HG03066 (cell line): ENCODE measurements at regions not wholly inside any gene's neighbourhood (a gene's known extent, or its start where the extent isn't known, plus 50 kb on each side); places are given as distances from the start of the nearest gene placed in this dataset.

Experiments
- ATAC-seq: cut with Tn5 transposase; IDR thresholded peaks from one replicate; pipeline ENCODE4 v1.9.1; 2021; ENCODE audit warnings: low read depth; ENCODE audit not compliant: unreplicated experiment

GRCh38 chr20:24761220-24762065 is 187.6 kb upstream of the CST7 start:
- no peak for ATAC-seq

GRCh38 chr20:24762371-24762770 is 186.7 kb upstream of the CST7 start:
- ATAC-seq, result no peak

DNA sequence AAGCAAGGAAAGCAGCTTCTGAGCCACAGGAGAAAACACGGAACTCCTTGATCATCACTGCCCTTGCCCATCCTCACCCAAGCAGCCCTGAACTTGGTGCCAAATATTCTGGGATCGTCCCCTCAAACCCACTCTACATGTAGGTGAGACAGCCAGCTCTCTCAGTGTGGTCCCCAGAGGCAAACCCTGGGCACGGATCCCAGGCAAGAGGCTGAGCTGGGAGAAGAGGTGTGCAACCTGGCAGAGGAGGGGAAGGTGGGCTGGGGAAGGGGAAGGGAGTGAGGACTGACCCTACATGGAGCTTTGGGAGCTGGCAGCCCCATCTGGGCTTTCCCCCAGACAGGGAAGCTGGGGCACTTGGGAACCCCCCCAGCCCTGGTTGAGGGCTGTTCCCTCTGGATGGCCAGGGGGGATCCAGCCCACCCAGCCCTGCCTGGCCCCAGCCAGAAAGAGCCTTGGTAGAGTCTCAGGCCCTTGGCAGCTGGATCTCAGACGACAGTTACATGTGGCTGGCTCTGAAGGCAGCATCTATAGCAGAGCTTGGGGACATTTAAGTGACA is 186.2 kb upstream of the CST7 start:
- ATAC-seq, result no peak

DNA sequence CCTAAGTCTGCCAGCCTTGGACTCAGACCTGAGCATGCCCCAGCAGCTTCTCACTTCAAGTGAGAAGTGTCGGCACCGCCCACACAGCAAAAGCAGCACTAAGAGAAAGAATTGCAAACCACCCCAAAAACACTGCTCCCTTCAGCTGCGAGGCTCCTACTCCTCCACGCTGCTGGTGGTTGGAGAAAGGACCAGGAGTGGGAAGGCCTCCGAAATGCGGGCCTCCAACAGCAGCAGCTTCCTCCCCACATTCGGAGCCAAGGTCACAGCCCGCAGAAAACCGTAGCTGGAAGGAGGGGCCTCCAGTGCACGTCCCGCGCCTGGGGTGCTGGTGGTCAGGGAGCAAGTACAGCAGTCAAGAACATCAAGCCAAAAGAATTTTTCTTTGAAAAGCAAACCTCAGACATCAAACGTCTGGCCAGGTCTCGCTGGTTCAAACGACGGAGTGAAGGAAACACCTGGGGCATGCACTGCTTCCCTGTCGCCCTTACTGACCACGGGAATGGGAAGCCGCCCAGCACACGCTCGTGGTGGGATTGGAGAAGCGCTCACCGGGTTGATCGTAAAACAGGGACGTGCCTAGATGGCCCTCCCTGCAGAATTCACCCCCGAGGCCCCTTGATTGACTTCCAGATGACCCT is 185.6 kb upstream of the CST7 start:
- no peak for ATAC-seq

- no peak for ATAC-seq
These were observed 184.9 kb upstream of the CST7 start for GRCh38 chr20:24764027-24764793.

DNA sequence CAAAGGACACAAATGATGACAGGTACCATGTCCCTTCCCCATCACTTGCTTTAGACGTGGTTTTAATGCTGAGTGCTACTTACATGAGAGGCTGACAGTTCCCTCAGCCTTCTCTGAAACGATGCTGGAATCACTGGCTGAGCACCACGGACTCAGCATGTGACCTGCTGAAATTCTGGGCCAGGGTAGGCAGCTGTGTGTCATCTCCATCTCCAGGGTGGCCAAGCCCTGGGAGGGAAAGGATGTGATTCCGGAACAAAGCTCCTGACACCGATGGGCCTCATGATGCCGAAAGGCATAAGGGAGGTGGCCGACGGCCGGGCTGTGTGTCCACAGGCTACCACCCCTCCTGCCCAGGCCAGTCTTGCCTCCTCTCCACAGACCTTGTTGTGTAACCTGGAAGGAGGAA is 184.3 kb upstream of the CST7 start:
- no peak for ATAC-seq

DNA sequence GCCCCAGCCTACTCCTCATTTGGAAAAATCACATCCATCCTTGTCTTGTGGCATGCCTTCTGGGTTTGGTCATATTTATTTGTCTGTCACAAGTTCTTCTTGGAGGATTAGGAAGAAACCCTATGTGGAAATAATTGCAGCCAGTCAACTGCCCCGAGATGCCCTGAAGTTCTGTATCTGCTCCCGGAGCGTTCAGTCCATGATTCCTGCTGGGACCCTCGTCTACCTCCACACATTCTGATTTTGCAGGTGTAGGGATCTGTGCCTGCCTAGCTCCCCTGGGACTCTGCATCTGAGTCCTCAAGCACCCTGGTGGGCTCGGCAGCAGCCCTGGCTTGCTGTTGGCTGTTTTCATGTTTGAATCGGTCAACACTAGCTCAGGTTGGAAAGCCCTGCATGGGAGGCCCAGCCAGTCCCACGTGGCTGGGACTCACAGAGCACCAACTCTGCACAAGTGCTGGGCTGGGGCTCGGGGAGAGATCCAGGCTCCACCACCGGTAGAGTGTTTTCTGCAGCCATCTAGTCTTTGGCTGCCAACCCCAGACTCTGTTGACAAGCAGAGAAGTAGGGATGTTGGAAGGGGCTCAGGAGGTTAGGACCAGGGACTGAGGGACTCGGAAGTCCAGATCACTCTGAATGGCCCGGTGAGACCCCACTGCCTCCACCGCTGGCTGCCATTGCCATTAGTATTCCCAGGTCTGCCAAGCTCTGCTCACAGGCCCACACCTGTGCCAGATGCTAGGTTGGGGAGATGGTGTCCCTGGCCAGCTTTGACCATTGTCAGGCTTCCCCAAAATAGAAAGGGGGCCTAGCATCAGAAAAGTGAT is 183.5 kb upstream of the CST7 start:
- no peak for ATAC-seq

- no peak for ATAC-seq
These were observed 182.9 kb upstream of the CST7 start for GRCh38 chr20:24766143-24766527.

DNA sequence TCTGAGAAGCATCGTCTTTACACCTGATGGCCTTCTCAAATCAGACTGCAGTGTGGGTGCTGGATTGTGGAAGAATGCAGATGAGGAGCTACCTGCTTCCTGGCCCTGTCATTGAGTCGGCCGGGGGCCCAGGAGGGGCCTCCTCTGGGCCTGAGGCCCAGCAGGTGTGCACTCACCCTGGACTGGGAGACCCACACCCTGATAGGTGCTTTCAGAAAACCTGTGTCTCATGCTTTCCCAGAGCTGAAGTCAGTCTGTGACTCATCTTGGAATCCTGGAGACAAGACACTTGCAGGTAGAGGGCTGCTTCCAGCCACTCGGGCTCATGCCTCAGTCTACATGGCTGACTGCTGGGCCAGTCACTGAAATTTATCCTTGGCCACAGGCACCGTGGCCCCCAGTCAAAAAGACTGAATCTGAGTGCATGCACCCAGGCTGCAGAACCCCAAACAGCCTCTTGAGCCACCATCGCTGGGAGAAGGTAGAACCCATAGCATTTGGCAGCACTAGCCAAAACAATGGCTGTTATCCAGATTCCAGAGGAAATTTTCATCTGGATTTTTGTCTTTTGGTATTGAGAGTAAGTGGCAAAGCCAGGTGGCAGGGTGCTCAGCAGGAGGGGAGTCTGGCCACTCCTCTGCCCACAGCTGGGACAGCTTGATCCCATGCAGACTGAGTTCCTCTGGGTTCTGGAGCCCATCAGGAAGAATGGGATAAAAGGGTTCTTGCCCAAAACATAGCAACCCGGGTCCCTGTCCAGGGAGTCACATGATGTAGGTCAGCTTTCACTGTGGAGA is 182.0 kb upstream of the CST7 start:
- ATAC-seq, result no peak

- no peak for ATAC-seq
These were observed 181.4 kb upstream of the CST7 start for GRCh38 chr20:24767623-24768100.

- no peak for ATAC-seq
These were observed 180.8 kb upstream of the CST7 start for GRCh38 chr20:24768201-24768636.

DNA sequence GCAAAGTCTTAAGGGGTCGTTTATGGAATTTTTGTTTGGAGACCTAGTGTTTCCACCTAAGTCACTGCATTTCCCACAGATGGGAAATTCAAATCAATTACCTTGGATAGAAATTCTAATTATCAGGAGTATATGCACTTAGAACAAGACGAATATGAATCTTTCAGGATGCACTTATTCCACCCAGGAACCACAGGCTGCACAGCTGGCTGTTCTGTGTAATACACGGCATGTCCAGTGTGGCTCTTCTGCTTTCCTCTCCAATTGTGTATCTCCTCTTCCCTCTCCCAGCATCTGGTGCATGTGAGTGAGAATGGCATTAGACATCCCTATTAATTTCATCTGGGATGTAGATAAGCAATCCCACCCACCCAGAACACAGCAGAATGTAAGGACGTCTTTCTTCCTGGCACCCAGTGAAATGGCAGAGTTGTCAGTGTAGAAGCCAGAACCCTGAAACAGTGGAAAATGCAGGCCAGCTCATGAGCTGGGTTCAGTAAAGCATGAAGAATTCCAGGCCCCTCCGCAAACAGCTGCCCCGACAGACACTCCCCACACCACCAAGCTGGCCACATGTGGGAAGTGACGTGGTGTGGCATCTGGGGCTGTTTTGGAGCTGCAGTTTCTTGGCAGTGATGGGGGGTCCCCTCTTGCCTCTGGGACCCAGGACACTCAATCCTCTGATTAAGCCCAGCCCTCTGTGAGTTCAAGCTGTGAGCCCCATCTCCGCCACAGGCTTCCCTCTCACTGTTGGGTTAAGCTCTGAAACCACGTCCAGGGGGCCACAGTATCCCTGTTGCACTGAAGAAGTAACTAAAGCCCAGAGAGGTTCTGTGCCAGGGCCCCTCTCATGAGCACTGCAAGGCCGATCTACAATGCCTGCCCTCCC is 180.1 kb upstream of the CST7 start:
- ATAC-seq, result no peak

GRCh38 chr20:24769878-24770627 is 179.0 kb upstream of the CST7 start:
- no peak for ATAC-seq

DNA sequence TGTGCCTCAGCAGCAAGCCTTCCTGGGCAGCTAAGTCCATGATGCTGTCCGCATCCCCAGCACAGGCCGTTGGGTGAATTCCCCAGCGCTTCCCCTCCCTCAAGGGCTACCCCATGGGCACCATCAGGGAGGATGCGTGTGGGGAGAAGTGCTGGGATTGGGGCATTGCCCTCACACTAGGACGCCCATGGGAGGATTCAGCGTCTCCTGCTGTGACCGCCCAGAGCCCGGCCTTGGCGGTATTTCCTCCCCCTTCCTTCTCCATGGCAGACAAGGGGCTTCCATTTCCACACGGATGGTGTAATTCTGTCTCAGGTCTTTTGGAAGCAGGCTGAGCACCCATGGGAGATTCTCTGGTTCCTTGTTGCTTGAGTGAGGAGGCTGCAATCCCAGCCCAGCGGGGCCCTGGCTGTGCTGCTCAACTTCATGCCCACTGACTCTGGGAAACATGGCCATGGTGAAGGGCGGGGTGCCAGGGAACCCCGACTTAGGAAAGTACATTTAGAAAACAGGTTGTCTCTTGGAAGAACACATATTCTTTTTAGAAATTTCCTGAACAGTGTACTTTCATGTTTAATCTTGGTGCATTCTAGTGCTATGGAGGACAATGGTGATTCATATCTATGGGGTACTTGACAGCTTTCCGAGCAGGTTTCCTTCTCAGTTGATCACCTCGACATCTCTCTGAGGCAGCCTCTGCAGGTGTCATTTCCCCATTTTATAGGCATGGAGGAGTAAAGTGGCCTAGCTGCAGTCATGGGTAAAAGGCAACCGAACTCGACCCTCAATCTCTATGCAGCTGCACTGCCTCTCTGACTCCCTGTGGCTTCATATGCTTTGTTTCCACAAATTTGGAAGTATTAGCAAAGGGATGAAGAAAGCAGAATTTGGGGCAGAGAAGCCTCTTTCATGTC is 178.2 kb upstream of the CST7 start:
- ATAC-seq, result no peak

- no peak for ATAC-seq
These were observed 177.5 kb upstream of the CST7 start for GRCh38 chr20:24771542-24772061.

GRCh38 chr20:24772667-24773066 is 176.4 kb upstream of the CST7 start:
- ATAC-seq, result no peak
